ENCODE measurements at regions not wholly inside any gene's neighbourhood (a gene's known extent, or its start where the extent isn't known, plus 50 kb on each side); places are given as distances from the start of the nearest gene placed in this dataset.
A peak's percentile ranks its signal among the peaks of the same experiment; 100 is the strongest.
"Not testable (repeated sequence)": the region's sequence is repeated elsewhere in the genome, so short reads cannot be mapped to it uniquely, and the experiment has no call there.

GRCh38 chr16:51852892-51853291 lies 694.1 kb downstream of the TOX3 start:
- no peak for DNase-seq (ENCODE audit: low spot score)

GRCh38 chr16:51851111-51851510 lies 695.8 kb downstream of the TOX3 start:
- DNase-seq (ENCODE audit: low spot score) = no peak

GRCh38 chr16:51849715-51850114 lies 697.2 kb downstream of the TOX3 start:
- no peak for DNase-seq (ENCODE audit: low spot score)

- no peak for DNase-seq (ENCODE audit: low spot score)
These were observed 694.7 kb upstream of the SALL1 start for GRCh38 chr16:51845586-51846305.

GRCh38 chr16:51839727-51840462 lies 688.8 kb upstream of the SALL1 start:
- DNase-seq (ENCODE audit: low spot score) = peak; percentile 20

GRCh38 chr16:51834794-51835193 lies 683.7 kb upstream of the SALL1 start:
- no peak for DNase-seq (ENCODE audit: low spot score)

- no peak for DNase-seq (ENCODE audit: low spot score)
These were observed 683.1 kb upstream of the SALL1 start for GRCh38 chr16:51834133-51834532.

GRCh38 chr16:51831595-51832367 lies 680.7 kb upstream of the SALL1 start:
- DNase-seq (ENCODE audit: low spot score) = no peak

GRCh38 chr16:51831034-51831433 lies 680.0 kb upstream of the SALL1 start:
- not testable (repeated sequence) for DNase-seq (ENCODE audit: low spot score)

GRCh38 chr16:51825779-51826178 lies 674.7 kb upstream of the SALL1 start:
- no peak for DNase-seq (ENCODE audit: low spot score)

GRCh38 chr16:51822471-51822870 lies 671.4 kb upstream of the SALL1 start:
- no peak for DNase-seq (ENCODE audit: low spot score)

- DNase-seq (ENCODE audit: low spot score) = no peak
These were observed 670.5 kb upstream of the SALL1 start for GRCh38 chr16:51821527-51821926.

- no peak for DNase-seq (ENCODE audit: low spot score)
These were observed 669.1 kb upstream of the SALL1 start for GRCh38 chr16:51820176-51820575.

GRCh38 chr16:51818342-51818944 lies 667.4 kb upstream of the SALL1 start:
- DNase-seq (ENCODE audit: low spot score) = no peak

- DNase-seq (ENCODE audit: low spot score) = no peak
These were observed 665.9 kb upstream of the SALL1 start for GRCh38 chr16:51816929-51817328.

GRCh38 chr16:51815523-51815922 lies 664.5 kb upstream of the SALL1 start:
- no peak for DNase-seq (ENCODE audit: low spot score)

- DNase-seq (ENCODE audit: low spot score) = no peak
These were observed 663.5 kb upstream of the SALL1 start for GRCh38 chr16:51814617-51815016.

GRCh38 chr16:51813609-51814008 lies 662.5 kb upstream of the SALL1 start:
- DNase-seq (ENCODE audit: low spot score) = no peak

- DNase-seq (ENCODE audit: low spot score) = no peak
These were observed 661.9 kb upstream of the SALL1 start for GRCh38 chr16:51812945-51813344.

- no peak for DNase-seq (ENCODE audit: low spot score)
These were observed 656.5 kb upstream of the SALL1 start for GRCh38 chr16:51807551-51807950.

- DNase-seq (ENCODE audit: low spot score) = no peak
These were observed 650.6 kb upstream of the SALL1 start for GRCh38 chr16:51801635-51802034.

- no peak for DNase-seq (ENCODE audit: low spot score)
These were observed 646.7 kb upstream of the SALL1 start for GRCh38 chr16:51797669-51798259.

Data from RKO (cell line).